Neural progenitor cell (in vitro differentiated cells): ENCODE measurements at regions not wholly inside any gene's neighbourhood (a gene's known extent, or its start where the extent isn't known, plus 50 kb on each side); places are given as distances from the start of the nearest gene placed in this dataset.

ENCODE experiments used
- EZH2 ChIP-seq: fragments of 200-600 bp; sonication (generic); IDR thresholded peaks from 2 replicates; pipeline ENCODE4 v1.6.1; 2017; ENCODE audit warnings: antibody characterized with exemption, mild to moderate bottlenecking, moderate library complexity
- EZH2phosphoT487 ChIP-seq: fragments of 200-600 bp; sonication (generic); IDR thresholded peaks from 2 replicates; pipeline ENCODE4 v1.6.1; 2017; ENCODE audit warnings: antibody characterized with exemption
- TF ChIP-seq, protein P1 (sequence below): fragments of 200-600 bp; sonication (generic); IDR thresholded peaks from 2 replicates; pipeline ENCODE4 v1.5.1; 2017; ENCODE audit warnings: antibody characterized with exemption, mild to moderate bottlenecking

DNA sequence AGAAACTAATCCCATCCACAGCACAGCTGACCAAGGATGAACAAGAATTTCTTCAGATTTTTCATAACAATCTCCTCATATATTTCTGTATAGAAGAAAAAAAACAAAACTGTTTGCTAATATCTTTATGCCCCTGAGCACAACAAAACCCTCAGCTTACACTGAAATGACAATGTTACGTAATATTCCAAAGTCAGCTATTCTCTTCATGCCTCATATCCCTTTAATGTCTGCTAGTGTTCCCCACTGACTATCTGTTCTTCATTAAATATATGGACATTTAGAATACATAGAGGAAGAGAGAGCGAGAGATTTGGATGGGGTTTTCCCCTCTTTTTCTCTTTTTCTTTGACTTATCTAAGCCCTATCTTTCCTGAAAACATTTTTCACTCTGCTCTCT is 87.9 kb upstream of the GULP1 start:
- TF ChIP-seq, protein P1, sequence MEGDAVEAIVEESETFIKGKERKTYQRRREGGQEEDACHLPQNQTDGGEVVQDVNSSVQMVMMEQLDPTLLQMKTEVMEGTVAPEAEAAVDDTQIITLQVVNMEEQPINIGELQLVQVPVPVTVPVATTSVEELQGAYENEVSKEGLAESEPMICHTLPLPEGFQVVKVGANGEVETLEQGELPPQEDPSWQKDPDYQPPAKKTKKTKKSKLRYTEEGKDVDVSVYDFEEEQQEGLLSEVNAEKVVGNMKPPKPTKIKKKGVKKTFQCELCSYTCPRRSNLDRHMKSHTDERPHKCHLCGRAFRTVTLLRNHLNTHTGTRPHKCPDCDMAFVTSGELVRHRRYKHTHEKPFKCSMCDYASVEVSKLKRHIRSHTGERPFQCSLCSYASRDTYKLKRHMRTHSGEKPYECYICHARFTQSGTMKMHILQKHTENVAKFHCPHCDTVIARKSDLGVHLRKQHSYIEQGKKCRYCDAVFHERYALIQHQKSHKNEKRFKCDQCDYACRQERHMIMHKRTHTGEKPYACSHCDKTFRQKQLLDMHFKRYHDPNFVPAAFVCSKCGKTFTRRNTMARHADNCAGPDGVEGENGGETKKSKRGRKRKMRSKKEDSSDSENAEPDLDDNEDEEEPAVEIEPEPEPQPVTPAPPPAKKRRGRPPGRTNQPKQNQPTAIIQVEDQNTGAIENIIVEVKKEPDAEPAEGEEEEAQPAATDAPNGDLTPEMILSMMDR = no peak
- TF ChIP-seq EZH2 = no peak
- no peak for TF ChIP-seq EZH2phosphoT487
